ENCODE measurements at regions not wholly inside any gene's neighbourhood (a gene's known extent, or its start where the extent isn't known, plus 50 kb on each side); places are given as distances from the start of the nearest gene placed in this dataset.

DNA sequence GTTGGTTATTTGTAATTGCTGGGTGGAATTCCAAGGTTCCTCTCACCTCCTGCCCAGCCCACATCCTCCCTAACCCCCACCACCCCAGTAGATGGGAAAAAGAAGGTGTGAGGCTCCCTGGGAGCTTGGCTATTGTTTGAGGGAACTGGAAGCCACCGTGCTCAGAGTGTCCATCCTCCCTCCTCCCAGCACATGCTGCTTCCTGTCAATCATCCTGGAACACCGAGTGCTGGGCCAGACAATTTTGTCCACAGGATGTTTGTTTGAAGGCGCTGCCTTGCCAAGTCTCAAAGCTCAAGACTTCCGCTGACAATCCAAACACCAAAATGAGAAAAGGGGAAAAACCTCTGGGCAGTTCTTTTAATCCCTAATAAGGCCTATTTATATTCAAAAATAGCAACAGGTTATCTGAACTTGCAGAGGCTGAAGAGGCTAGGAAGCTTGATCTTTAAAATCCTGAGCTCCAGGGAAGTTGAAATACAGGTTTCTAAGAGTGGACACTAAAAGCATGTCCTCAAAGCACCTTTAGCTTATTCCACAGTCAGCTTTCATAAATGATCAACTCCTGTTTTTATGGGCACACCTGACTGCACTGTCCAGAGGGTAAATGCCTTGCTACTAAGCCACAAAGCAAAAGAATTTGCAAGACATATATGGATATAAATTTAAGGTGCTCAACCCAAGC is 286.7 kb downstream of the NFIB start:
- TF ChIP-seq, protein P1, sequence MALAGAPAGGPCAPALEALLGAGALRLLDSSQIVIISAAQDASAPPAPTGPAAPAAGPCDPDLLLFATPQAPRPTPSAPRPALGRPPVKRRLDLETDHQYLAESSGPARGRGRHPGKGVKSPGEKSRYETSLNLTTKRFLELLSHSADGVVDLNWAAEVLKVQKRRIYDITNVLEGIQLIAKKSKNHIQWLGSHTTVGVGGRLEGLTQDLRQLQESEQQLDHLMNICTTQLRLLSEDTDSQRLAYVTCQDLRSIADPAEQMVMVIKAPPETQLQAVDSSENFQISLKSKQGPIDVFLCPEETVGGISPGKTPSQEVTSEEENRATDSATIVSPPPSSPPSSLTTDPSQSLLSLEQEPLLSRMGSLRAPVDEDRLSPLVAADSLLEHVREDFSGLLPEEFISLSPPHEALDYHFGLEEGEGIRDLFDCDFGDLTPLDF (CRISPR knock-in tag; IDR thresholded peaks at IDR 0.05), result no peak
- TF ChIP-seq EZH2 (IDR thresholded peaks at IDR 0.05; ENCODE audit: borderline replicate concordance, low read depth, low read length) (no peak), POLR2AphosphoS5 (IDR thresholded peaks at IDR 0.05; ENCODE audit: control insufficient read depth, insufficient read depth, low read depth, low read length) (no peak), ZNF274 (IDR thresholded peaks at IDR 0.05; ENCODE audit: borderline replicate concordance, low read depth, low read length) (no peak), MYBL2 (IDR thresholded peaks at IDR 0.05; ENCODE audit: low read depth) (no peak), MYBL2 (CRISPR knock-in tag; IDR thresholded peaks at IDR 0.05; ENCODE audit: borderline replicate concordance) (no peak), TBL1XR1 (IDR thresholded peaks at IDR 0.05; ENCODE audit: low read length in 2 of 2) (no peak), ZNF444 (CRISPR knock-in tag; IDR thresholded peaks at IDR 0.05) (no peak), ZNF785 (CRISPR knock-in tag; IDR thresholded peaks at IDR 0.05) (no peak)
- TF ChIP-seq, protein P2, sequence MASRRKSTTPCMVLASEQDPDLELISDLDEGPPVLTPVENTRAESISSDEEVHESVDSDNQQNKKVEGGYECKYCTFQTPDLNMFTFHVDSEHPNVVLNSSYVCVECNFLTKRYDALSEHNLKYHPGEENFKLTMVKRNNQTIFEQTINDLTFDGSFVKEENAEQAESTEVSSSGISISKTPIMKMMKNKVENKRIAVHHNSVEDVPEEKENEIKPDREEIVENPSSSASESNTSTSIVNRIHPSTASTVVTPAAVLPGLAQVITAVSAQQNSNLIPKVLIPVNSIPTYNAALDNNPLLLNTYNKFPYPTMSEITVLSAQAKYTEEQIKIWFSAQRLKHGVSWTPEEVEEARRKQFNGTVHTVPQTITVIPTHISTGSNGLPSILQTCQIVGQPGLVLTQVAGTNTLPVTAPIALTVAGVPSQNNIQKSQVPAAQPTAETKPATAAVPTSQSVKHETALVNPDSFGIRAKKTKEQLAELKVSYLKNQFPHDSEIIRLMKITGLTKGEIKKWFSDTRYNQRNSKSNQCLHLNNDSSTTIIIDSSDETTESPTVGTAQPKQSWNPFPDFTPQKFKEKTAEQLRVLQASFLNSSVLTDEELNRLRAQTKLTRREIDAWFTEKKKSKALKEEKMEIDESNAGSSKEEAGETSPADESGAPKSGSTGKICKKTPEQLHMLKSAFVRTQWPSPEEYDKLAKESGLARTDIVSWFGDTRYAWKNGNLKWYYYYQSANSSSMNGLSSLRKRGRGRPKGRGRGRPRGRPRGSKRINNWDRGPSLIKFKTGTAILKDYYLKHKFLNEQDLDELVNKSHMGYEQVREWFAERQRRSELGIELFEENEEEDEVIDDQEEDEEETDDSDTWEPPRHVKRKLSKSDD (conservative IDR thresholded peaks at IDR 0.05; ENCODE audit: low read length), result no peak

Data from K562 (cell line).